Esophagus squamous epithelium (tissue), 5 donors: ENCODE measurements at regions not wholly inside any gene's neighbourhood (a gene's known extent, or its start where the extent isn't known, plus 50 kb on each side); places are given as distances from the start of the nearest gene placed in this dataset.
A peak's percentile ranks its signal among the peaks of the same experiment; 100 is the strongest.

Experiments
- DNase-seq: peaks from one replicate; lab custom pipeline; 2025; lab: John Stamatoyannopoulos, UW
- H3K27ac ChIP-seq, 4 donors: fragments of 200-600 bp; sonication (generic); one replicate each; pipeline ENCODE4 v1.5.1; 2016 to 2019; ENCODE audit warnings: mild to moderate bottlenecking in 1 of 4
- H3K27me3 ChIP-seq, 4 donors: fragments of 200-600 bp; sonication (generic); 1 replicate in 3 of 4; 2 replicates in 1 of 4; pipeline versions ENCODE4 v1.5.1 to v1.6.0; 2017 to 2021; ENCODE audit warnings: antibody characterized with exemption in 1 of 4
- H3K36me3 ChIP-seq, 3 donors: fragments of 200-600 bp; sonication (generic); one replicate each; pipeline ENCODE4 v1.5.1; 2016 to 2019
- H3K4me1 ChIP-seq, 3 donors: fragments of 200-600 bp; sonication (generic); one replicate each; pipeline ENCODE4 v1.5.1; 2017 to 2019
- H3K4me3 ChIP-seq, 4 donors: fragments of 200-600 bp; sonication (generic); 1 replicate in 3 of 4; 2 replicates in 1 of 4; pipeline ENCODE4 v1.5.1; 2016 to 2019; ENCODE audit warnings: mild to moderate bottlenecking in 2 of 4, moderate library complexity in 1 of 4
- H3K9me3 ChIP-seq, 3 donors: fragments of 200-600 bp; sonication (generic); one replicate each; pipeline ENCODE4 v1.5.1; 2016 to 2019
- POLR2A ChIP-seq, 4 donors: fragments of 450-650 bp; IDR thresholded peaks; one replicate each; pipeline ENCODE4 v1.6.1; 2017; ENCODE audit warnings: antibody characterized with exemption in 4 of 4, mild to moderate bottlenecking in 4 of 4, moderate library complexity in 3 of 4
- WGBS, 2 donors: methylation state at CpG; one replicate each; pipeline ENCODE4 v1.1.5; 2018; 5-methylcytosine and 5-hydroxymethylcytosine counted together
- intact Hi-C: fragments of 100-400 bp; cut with DNase I; formaldehyde crosslinking; loops from one replicate; pipeline ENCODE4 v1.15.0; 2022
- TF ChIP-seq, protein P1 (sequence below), 6 experiments: fragments of 450-650 bp in 4 of 6; fragments of 200-600 bp in 2 of 6; sonication (generic) in 2 of 6; IDR thresholded peaks; one replicate each; pipeline ENCODE4 v1.5.1; 2016 to 2019; ENCODE audit warnings: antibody characterized with exemption in 6 of 6, mild to moderate bottlenecking in 4 of 6, moderate library complexity in 4 of 6
- donor health status: DM: yes; HTN: yes; CAD: no.

DNA sequence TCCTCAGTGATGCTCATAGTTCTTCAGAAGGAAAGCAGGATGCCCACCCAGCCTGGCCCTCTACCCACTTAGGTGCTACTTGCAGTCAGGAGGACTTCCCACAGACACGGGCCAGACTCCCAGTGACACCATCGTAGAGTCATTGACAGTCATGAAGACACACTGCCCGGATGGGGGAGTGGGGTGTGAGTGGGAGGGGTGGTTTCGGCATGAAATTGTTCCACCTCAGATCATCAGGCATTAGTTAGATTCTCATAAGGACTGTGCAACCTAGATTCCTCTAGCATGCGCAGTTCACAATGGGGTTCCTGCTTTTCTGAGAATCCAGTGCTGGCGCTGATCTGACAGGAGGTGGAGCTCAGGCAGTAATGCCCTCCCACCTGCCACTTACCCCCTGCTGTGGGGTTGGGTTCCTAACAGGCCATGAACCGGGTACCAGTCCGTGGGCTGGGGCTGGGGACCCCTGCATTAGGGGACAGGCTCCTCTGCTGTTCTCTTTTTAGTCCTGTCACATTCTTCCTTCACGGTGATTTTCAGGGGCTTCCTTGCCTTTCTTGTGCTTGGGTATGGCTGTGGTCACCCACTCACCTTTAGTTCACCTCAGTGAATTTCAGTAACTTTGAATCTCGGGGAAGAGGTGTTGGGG lies 88.2 kb upstream of the ANKRD55 start:
- TF ChIP-seq POLR2A (IDR thresholded peaks at IDR 0.05): no peak
- TF ChIP-seq, protein P1, sequence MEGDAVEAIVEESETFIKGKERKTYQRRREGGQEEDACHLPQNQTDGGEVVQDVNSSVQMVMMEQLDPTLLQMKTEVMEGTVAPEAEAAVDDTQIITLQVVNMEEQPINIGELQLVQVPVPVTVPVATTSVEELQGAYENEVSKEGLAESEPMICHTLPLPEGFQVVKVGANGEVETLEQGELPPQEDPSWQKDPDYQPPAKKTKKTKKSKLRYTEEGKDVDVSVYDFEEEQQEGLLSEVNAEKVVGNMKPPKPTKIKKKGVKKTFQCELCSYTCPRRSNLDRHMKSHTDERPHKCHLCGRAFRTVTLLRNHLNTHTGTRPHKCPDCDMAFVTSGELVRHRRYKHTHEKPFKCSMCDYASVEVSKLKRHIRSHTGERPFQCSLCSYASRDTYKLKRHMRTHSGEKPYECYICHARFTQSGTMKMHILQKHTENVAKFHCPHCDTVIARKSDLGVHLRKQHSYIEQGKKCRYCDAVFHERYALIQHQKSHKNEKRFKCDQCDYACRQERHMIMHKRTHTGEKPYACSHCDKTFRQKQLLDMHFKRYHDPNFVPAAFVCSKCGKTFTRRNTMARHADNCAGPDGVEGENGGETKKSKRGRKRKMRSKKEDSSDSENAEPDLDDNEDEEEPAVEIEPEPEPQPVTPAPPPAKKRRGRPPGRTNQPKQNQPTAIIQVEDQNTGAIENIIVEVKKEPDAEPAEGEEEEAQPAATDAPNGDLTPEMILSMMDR (IDR thresholded peaks at IDR 0.05): no peak
- Histone ChIP-seq H3K27ac (no peak overlapping the region), H3K4me3 (no peak overlapping the region), H3K27me3 (no peaks in the 10 kb centered on the region), H3K9me3 (no peaks in the 10 kb centered on the region), H3K36me3 (no peaks in the 10 kb centered on the region), H3K4me1 (peaks cover 0 to 18% (median 16%) of the 10 kb centered on the region in 3 donors)
- intact Hi-C loops: no loop called here
- no peak for DNase-seq
- WGBS, 2 donors: 85 to 93% methylated on average over 4 to 7 of the region's 10 CpGs

GRCh38 chr5:56320686-56321085 lies 87.6 kb upstream of the ANKRD55 start:
- Histone ChIP-seq H3K4me3 (no peak overlapping the region), H3K27ac (no peak overlapping the region), H3K9me3 (no peaks in the 10 kb centered on the region), H3K4me1 (peaks cover 0 to 18% (median 16%) of the 10 kb centered on the region in 3 donors), H3K36me3 (no peaks in the 10 kb centered on the region), H3K27me3 (no peaks in the 10 kb centered on the region)
- WGBS, 2 donors: 98 to 100% methylated on average over 3 of the region's 3 CpGs
- no peak for DNase-seq
- no peak for TF ChIP-seq POLR2A (IDR thresholded peaks at IDR 0.05)
- TF ChIP-seq, protein P1 (IDR thresholded peaks at IDR 0.05): no peak
- intact Hi-C loops: no loop called here

- H3K27ac ChIP-seq: peak overlapping the region; percentile 11 to 75 (median 48)
- intact Hi-C loops: no loop called here
- no peaks in the 10 kb centered on the region for H3K36me3 ChIP-seq
- H3K4me1 ChIP-seq: peaks cover 0 to 18% (median 16%) of the 10 kb centered on the region in 3 donors
- no peaks in the 10 kb centered on the region for H3K9me3 ChIP-seq
- TF ChIP-seq POLR2A (IDR thresholded peaks at IDR 0.05): no peak
- TF ChIP-seq, protein P1 (IDR thresholded peaks at IDR 0.05): no peak
- H3K27me3 ChIP-seq: no peaks in the 10 kb centered on the region
- DNase-seq: no peak
- WGBS, 2 donors: 19 to 26% methylated on average over 18 to 19 of the region's 19 CpGs
- peak overlapping the region in 1 of 4 donors; percentile 33 for H3K4me3 ChIP-seq
Observed at GRCh38 chr5:56319526-56320181, 86.5 kb upstream of the ANKRD55 start.

DNA sequence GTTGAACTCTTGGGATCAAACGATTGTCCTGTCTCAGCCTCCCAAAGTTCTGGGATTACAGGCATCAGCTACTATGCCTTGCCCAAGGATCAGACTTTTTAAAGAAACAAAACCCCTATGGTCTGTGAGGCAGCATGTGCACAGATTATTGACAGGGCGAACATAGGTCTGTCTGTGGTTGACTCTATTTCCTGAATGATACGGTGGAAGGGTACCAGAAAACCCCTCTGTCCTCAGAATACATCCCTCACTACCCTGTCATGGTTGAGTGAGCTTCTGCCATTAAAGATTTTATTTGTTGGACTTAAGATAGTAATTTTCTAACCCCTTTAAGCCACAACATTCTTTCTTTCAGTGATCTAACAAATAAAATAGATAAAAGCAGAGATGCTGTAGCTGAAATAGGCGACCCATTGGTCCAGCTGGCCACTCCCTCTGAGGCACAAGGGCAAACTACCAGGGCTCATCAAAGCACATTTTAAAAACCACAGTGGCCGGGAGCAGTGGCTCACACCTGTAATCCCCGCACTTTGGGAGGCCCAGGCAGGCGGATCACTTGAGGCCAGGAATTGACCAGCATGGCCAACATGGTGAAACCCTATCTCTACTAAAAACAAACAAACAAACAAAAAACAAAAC lies 84.9 kb upstream of the ANKRD55 start:
- Histone ChIP-seq H3K9me3 (no peaks in the 10 kb centered on the region), H3K36me3 (no peaks in the 10 kb centered on the region), H3K4me1 (peaks cover 0 to 18% (median 16%) of the 10 kb centered on the region in 3 donors), H3K4me3 (no peak overlapping the region), H3K27ac (no peak overlapping the region), H3K27me3 (no peaks in the 10 kb centered on the region)
- intact Hi-C loops: no loop called here
- 62 to 89% methylated on average over 6 to 7 of the region's 7 CpGs for WGBS, 2 donors
- no peak for DNase-seq
- TF ChIP-seq POLR2A (IDR thresholded peaks at IDR 0.05): no peak
- TF ChIP-seq, protein P1 (IDR thresholded peaks at IDR 0.05): no peak
